ENCODE measurements at regions not wholly inside any gene's neighbourhood (a gene's known extent, or its start where the extent isn't known, plus 50 kb on each side); places are given as distances from the start of the nearest gene placed in this dataset.

- no peak overlapping the region for H3K4me3 ChIP-seq (ENCODE audit: low read length)
- TF ChIP-seq MXI1 (conservative IDR thresholded peaks at IDR 0.05; ENCODE audit: poor library complexity, severe bottlenecking) (no peak), POLR2AphosphoS5 (IDR thresholded peaks at IDR 0.05) (no peak), TAF1 (IDR thresholded peaks at IDR 0.05; ENCODE audit: low read depth) (no peak), EZH2 (IDR thresholded peaks at IDR 0.05; ENCODE audit: borderline replicate concordance, insufficient read depth, low read length, poor library complexity, severe bottlenecking) (no peak), REST (IDR thresholded peaks at IDR 0.05; ENCODE audit: borderline replicate concordance) (no peak)
- no peak overlapping the region for H2AFZ ChIP-seq (ENCODE audit: low read depth, low read length)
- no peak overlapping the region for H3K4me2 ChIP-seq (ENCODE audit: low read length)
- H3K27me3 ChIP-seq (ENCODE audit: insufficient read depth, low read depth, low read length), result no peaks in the 10 kb centered on the region
- no peaks in the 10 kb centered on the region for H3F3A ChIP-seq (ENCODE audit: insufficient read depth, low read length, poor library complexity, severe bottlenecking)
- H3K36me3 ChIP-seq (ENCODE audit: insufficient read depth, low read length), result no peaks in the 10 kb centered on the region
- no peak overlapping the region for H3K9ac ChIP-seq (ENCODE audit: low read length)
- H3K79me2 ChIP-seq (replicated peaks; ENCODE audit: insufficient read depth, low read length), result no peaks in the 10 kb centered on the region
- no peaks in the 10 kb centered on the region for H4K20me1 ChIP-seq (ENCODE audit: insufficient read depth)
- H3K9me2 ChIP-seq (ENCODE audit: insufficient read depth, low read length), result no peaks in the 10 kb centered on the region
- H3K27ac ChIP-seq (ENCODE audit: low read length), result no peak overlapping the region
- no peaks in the 10 kb centered on the region for H3K9me3 ChIP-seq (ENCODE audit: low read length)
Measured at GRCh38 chr1:221241592-221241991, 362.3 kb downstream of the HLX start.

GRCh38 chr1:221246067-221246466 lies 366.8 kb downstream of the HLX start:
- Histone ChIP-seq H2AFZ (ENCODE audit: low read depth, low read length) (no peak overlapping the region), H3K4me3 (ENCODE audit: low read length) (no peak overlapping the region), H3K9me3 (ENCODE audit: low read length) (no peaks in the 10 kb centered on the region), H3K36me3 (ENCODE audit: insufficient read depth, low read length) (no peaks in the 10 kb centered on the region), H3K27ac (ENCODE audit: low read length) (no peak overlapping the region), H3K27me3 (ENCODE audit: insufficient read depth, low read depth, low read length) (no peaks in the 10 kb centered on the region), H3K9me2 (ENCODE audit: insufficient read depth, low read length) (no peaks in the 10 kb centered on the region), H3K79me2 (replicated peaks; ENCODE audit: insufficient read depth, low read length) (no peaks in the 10 kb centered on the region), H4K20me1 (ENCODE audit: insufficient read depth) (no peaks in the 10 kb centered on the region), H3K9ac (ENCODE audit: low read length) (no peak overlapping the region), H3F3A (ENCODE audit: insufficient read depth, low read length, poor library complexity, severe bottlenecking) (no peaks in the 10 kb centered on the region), H3K4me2 (ENCODE audit: low read length) (no peak overlapping the region)
- no peak for TF ChIP-seq MXI1 (conservative IDR thresholded peaks at IDR 0.05; ENCODE audit: poor library complexity, severe bottlenecking)
- no peak for TF ChIP-seq POLR2AphosphoS5 (IDR thresholded peaks at IDR 0.05)
- no peak for TF ChIP-seq RAD21 (conservative IDR thresholded peaks at IDR 0.05)
- no peak for TF ChIP-seq EZH2 (IDR thresholded peaks at IDR 0.05; ENCODE audit: borderline replicate concordance, insufficient read depth, low read length, poor library complexity, severe bottlenecking)
- TF ChIP-seq EP300 (conservative IDR thresholded peaks at IDR 0.05; ENCODE audit: poor library complexity, severe bottlenecking), result no peak
- TF ChIP-seq TAF1 (IDR thresholded peaks at IDR 0.05; ENCODE audit: low read depth), result no peak
- TF ChIP-seq REST (IDR thresholded peaks at IDR 0.05; ENCODE audit: borderline replicate concordance), result no peak
- no peak for TF ChIP-seq CTCF (IDR thresholded peaks at IDR 0.05; ENCODE audit: poor library complexity, severe bottlenecking)
- no peak for TF ChIP-seq SMC3 (conservative IDR thresholded peaks at IDR 0.05; ENCODE audit: poor library complexity)
